ENCODE measurements at regions not wholly inside any gene's neighbourhood (a gene's known extent, or its start where the extent isn't known, plus 50 kb on each side); places are given as distances from the start of the nearest gene placed in this dataset.

DNA sequence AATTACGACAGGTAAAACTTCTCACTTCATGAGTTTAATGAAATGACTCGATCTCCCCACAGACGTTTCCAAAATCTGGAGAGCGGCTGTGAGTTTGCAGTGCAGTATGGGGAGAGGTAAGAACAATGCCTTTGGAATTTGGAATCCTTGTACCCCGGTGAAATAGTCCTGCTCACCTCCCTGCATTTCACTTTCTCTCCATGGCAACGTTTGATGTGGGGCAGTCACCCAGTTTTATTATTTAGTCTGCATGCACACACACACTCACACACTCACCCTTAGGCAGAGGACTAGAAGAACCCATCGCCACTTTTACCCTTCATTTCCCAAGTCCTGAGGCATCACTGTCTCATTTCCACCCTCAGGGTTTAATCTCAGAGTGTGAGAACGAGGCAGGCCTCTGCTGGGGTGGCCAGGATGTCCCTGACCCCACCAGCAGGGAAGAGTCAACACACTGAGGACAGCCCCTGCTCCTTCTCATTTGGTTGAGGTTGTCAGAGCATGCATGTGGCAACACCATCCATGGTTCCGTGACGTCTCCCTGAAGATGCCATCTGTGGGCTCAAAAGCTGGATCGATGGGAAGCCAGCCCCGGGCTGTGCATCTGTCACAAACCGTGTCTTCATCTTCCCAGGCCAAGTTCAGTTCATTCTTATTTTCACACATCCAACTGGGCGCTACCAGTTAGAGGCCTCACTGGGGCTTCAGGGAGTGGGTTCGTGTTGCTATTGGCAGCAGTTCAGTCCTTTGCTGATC is 119.8 kb upstream of the TRIM2 start:
- Histone ChIP-seq H3K9me2 (ENCODE audit: insufficient read depth) (no peaks in the 10 kb centered on the region), H2AFZ (no peak overlapping the region), H3F3A (ENCODE audit: insufficient read depth, low read depth) (no peaks in the 10 kb centered on the region), H3K79me2 (ENCODE audit: low read depth) (no peaks in the 10 kb centered on the region), H3K4me1 (replicated peaks; ENCODE audit: insufficient read depth) (peaks cover 18% of the 10 kb centered on the region), H3K27ac (no peak overlapping the region), H3K36me3 (ENCODE audit: low read depth) (no peaks in the 10 kb centered on the region), H3K27me3 (ENCODE audit: insufficient read depth, low read depth) (no peaks in the 10 kb centered on the region), H3K4me3 (no peak overlapping the region), H4K20me1 (ENCODE audit: insufficient read depth) (no peaks in the 10 kb centered on the region), H3K4me2 (no peak overlapping the region), H3K9me3 (ENCODE audit: insufficient read depth, low read depth) (no peaks in the 10 kb centered on the region)
- intact Hi-C loops (cut with micrococcal nuclease; ENCODE audit: unreplicated experiment) = loop anchor here (1.0 kb wide), 1 partner anchor 234 kb away; no protein-coding TSS in a partner anchor
- no TSS peak for BruUV-seq (replicated peaks)
- ChIA-PET CTCF (interaction anchor here (0.6 to 1.3 kb wide), 5 partner anchors 17 to 630 kb away, joined by 3 to 6 read pairs (median 3); no protein-coding TSS in a partner anchor), POLR2A (ENCODE audit: unreplicated experiment) (interaction anchor here (0.7 kb wide), 1 partner anchor 279 kb away, joined by 3 read pairs; no protein-coding TSS in a partner anchor)
- no peak for DNase-seq
- TF ChIP-seq EZH2 (IDR thresholded peaks at IDR 0.05; ENCODE audit: low read depth) = no peak
- TF ChIP-seq, protein P1, sequence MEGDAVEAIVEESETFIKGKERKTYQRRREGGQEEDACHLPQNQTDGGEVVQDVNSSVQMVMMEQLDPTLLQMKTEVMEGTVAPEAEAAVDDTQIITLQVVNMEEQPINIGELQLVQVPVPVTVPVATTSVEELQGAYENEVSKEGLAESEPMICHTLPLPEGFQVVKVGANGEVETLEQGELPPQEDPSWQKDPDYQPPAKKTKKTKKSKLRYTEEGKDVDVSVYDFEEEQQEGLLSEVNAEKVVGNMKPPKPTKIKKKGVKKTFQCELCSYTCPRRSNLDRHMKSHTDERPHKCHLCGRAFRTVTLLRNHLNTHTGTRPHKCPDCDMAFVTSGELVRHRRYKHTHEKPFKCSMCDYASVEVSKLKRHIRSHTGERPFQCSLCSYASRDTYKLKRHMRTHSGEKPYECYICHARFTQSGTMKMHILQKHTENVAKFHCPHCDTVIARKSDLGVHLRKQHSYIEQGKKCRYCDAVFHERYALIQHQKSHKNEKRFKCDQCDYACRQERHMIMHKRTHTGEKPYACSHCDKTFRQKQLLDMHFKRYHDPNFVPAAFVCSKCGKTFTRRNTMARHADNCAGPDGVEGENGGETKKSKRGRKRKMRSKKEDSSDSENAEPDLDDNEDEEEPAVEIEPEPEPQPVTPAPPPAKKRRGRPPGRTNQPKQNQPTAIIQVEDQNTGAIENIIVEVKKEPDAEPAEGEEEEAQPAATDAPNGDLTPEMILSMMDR (conservative IDR thresholded peaks at IDR 0.05) = no peak

DNA sequence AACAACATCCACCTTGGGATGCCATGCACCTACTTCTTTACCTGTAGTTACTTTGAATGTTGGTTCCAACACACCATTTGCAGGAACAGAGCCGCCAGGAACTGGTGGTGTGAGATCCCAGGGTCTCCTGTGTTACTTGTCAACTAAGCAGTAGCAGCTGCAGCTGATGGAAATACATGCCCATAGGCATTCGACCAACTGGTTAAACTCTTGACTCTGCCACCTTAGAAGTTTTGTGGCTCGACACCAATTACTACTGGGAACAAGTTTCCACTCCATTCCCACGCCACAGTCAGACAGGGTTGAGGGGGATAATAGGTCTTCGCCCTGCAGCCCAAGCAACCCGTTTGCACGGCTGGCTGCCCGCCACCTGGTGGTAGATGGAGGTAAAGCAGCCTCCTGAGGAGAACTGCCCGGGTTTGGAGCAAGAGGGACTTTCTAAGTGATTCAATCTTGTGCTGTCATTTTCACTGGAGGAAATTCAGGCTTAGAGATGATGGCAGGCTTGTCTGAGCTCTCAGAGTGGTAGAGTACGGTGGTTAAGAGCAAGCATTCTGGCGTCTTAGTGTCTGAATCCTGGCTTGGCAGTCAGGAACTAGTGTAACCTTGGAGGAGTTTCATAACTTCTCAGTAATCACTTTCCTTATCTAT is 119.1 kb upstream of the TRIM2 start:
- no peaks in the 10 kb centered on the region for H4K20me1 ChIP-seq (ENCODE audit: insufficient read depth)
- no peaks in the 10 kb centered on the region for H3K36me3 ChIP-seq (ENCODE audit: low read depth)
- H3K27ac ChIP-seq = no peak overlapping the region
- peak; percentile 36 to 78 for DNase-seq
- H3K27me3 ChIP-seq (ENCODE audit: insufficient read depth, low read depth) = no peaks in the 10 kb centered on the region
- no peaks in the 10 kb centered on the region for H3K79me2 ChIP-seq (ENCODE audit: low read depth)
- no peak overlapping the region for H3K4me3 ChIP-seq
- intact Hi-C loops (cut with micrococcal nuclease; ENCODE audit: unreplicated experiment) = loop anchor here (1.0 kb wide), 3 partner anchors 150 to 235 kb away; no protein-coding TSS in a partner anchor
- ChIA-PET CTCF (interaction anchor here (0.6 to 1.5 kb wide), 2 partner anchors 43 to 221 kb away, joined by 3 to 5 read pairs; no protein-coding TSS in a partner anchor), POLR2A (ENCODE audit: unreplicated experiment) (no interaction called here)
- H3K9me2 ChIP-seq (ENCODE audit: insufficient read depth) = no peaks in the 10 kb centered on the region
- H3F3A ChIP-seq (ENCODE audit: insufficient read depth, low read depth) = no peaks in the 10 kb centered on the region
- H3K9me3 ChIP-seq (ENCODE audit: insufficient read depth, low read depth) = no peaks in the 10 kb centered on the region
- peaks cover 18% of the 10 kb centered on the region for H3K4me1 ChIP-seq (replicated peaks; ENCODE audit: insufficient read depth)
- peak overlapping the region; percentile 35 for H3K4me2 ChIP-seq
- no TSS peak for BruUV-seq (replicated peaks)
- peak overlapping the region; percentile 11; the same call in 1 of the 2 replicates for H2AFZ ChIP-seq
- TF ChIP-seq, protein P1 (conservative IDR thresholded peaks at IDR 0.05) = peak; percentile 89
- TF ChIP-seq EZH2 (IDR thresholded peaks at IDR 0.05; ENCODE audit: low read depth) = no peak

DNA sequence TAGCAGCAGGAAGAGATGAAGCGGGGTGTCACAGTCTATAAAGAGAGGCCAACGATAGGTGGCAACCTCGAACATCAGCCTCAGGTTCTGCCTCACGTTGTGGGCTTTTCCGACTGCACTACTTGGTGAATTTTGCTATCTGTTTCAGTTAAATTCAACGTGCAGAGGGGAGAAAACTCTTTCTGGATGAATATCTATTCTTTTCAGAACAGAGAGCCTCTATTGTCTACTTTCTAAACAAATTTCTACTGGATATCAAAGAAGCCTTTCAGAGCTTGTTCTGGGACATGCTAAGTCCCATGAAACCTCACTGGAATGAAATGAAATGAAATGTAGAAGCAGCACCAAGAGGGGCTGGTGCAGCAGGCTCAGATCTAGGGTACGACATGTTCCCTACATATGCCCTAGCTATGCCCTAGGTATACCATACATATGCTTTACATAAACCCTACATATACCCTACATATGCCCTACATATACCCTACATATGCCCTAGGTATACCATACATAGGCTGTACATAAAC is 116.5 kb upstream of the TRIM2 start:
- Histone ChIP-seq H3K27ac (no peak overlapping the region), H3K27me3 (ENCODE audit: insufficient read depth, low read depth) (no peaks in the 10 kb centered on the region), H3K79me2 (ENCODE audit: low read depth) (no peaks in the 10 kb centered on the region), H2AFZ (no peak overlapping the region), H3K4me2 (no peak overlapping the region), H4K20me1 (ENCODE audit: insufficient read depth) (no peaks in the 10 kb centered on the region), H3K4me1 (replicated peaks; ENCODE audit: insufficient read depth) (peaks cover 12% of the 10 kb centered on the region), H3K36me3 (ENCODE audit: low read depth) (no peaks in the 10 kb centered on the region), H3K9me2 (ENCODE audit: insufficient read depth) (no peaks in the 10 kb centered on the region), H3F3A (ENCODE audit: insufficient read depth, low read depth) (no peaks in the 10 kb centered on the region), H3K9me3 (ENCODE audit: insufficient read depth, low read depth) (no peaks in the 10 kb centered on the region), H3K4me3 (no peak overlapping the region)
- POLR2A ChIA-PET (ENCODE audit: unreplicated experiment) = no interaction called here
- DNase-seq = no peak
- TF ChIP-seq EZH2 (IDR thresholded peaks at IDR 0.05; ENCODE audit: low read depth) = no peak
- TF ChIP-seq, protein P1 (conservative IDR thresholded peaks at IDR 0.05) = no peak
- intact Hi-C loops (cut with micrococcal nuclease; ENCODE audit: unreplicated experiment) = no loop called here
- CTCF ChIA-PET = no interaction called here
- BruUV-seq (replicated peaks) = no TSS peak

All from PC-9 (cell line).